OCI-LY1 (cell line): ENCODE measurements at regions not wholly inside any gene's neighbourhood (a gene's known extent, or its start where the extent isn't known, plus 50 kb on each side); places are given as distances from the start of the nearest gene placed in this dataset.

Experiments used
- CTCF ChIP-seq: fragments of 200-600 bp; sonication (generic), shearing (Covaris generic); IDR thresholded peaks from 2 replicates; pipeline ENCODE4 v1.5.1; 2017; ENCODE audit warnings: mild to moderate bottlenecking, antibody characterized with exemption, low read length, moderate library complexity, mixed read lengths
- EZH2 ChIP-seq: fragments of 200-600 bp; sonication (generic), shearing (Covaris generic); IDR thresholded peaks from 2 replicates; pipeline ENCODE4 v1.8.0; 2017; ENCODE audit warnings: borderline replicate concordance, mixed run types, mild to moderate bottlenecking, antibody characterized with exemption, low read length, moderate library complexity, mixed read lengths

- TF ChIP-seq CTCF (no peak), EZH2 (no peak)
These were observed 166.3 kb upstream of the ZC3H12C start for GRCh38 chr11:109926941-109927340.
